ENCODE measurements at regions not wholly inside any gene's neighbourhood (a gene's known extent, or its start where the extent isn't known, plus 50 kb on each side); places are given as distances from the start of the nearest gene placed in this dataset.
"Not testable (repeated sequence)": the region's sequence is repeated elsewhere in the genome, so short reads cannot be mapped to it uniquely, and the experiment has no call there.

- peak in 1 of 2 experiments; percentile 64 for DNase-seq
Measured at GRCh38 chr5:72692651-72693442, 123.6 kb upstream of the TNPO1 start.

- DNase-seq = peak in 1 of 2 experiments; percentile 28
Measured at GRCh38 chr5:72692231-72692637, 124.2 kb upstream of the TNPO1 start.

- DNase-seq = peak in 1 of 2 experiments; percentile 28
Measured at GRCh38 chr5:72691751-72692150, 124.7 kb upstream of the TNPO1 start.

GRCh38 chr5:72688916-72689315, 127.5 kb upstream of the TNPO1 start:
- DNase-seq = no peak

GRCh38 chr5:72687288-72687687, 129.2 kb upstream of the TNPO1 start:
- no peak for DNase-seq

- no peak for DNase-seq
Measured at GRCh38 chr5:72682561-72682960, 133.9 kb upstream of the TNPO1 start.

DNA sequence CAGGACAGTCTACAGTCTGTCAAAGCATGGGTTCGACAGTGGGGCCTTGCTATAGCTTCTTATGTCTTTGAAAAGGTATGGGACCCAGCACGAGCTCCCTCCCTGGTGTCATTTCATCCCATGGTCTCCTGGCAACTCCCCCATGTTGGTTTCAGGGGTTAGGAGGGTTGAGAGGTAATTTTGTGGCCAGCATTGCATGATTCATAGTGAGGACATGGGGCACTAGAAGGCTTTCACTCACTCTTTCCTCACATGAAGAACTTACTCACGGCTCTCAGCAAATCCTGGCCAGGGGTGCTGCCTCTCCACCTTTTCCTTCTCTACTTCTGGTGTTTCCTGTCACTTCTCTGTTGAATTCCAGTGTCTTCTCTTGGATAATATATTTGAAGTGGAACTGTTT, 134.7 kb upstream of the TNPO1 start:
- no peak for DNase-seq

DNA sequence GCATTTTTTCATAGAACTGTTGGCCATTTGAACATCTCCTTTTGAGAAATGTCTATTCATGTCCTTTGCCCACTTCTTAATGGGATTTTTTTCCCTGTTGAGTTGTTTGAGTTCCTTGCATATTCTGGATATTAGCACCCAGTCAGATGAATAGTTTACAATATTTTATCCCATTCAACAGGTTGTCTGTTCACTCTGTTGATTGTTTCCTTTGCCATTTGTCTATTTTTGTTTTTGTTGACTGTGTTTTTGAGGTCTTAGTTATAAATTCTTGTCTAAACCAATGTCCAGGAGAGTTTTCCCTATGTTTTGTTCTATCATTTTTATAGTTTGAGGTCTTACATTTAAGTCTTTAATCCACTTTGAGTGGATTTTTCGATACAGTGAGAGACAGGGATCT, 139.0 kb upstream of the TNPO1 start:
- DNase-seq = no peak

DNA sequence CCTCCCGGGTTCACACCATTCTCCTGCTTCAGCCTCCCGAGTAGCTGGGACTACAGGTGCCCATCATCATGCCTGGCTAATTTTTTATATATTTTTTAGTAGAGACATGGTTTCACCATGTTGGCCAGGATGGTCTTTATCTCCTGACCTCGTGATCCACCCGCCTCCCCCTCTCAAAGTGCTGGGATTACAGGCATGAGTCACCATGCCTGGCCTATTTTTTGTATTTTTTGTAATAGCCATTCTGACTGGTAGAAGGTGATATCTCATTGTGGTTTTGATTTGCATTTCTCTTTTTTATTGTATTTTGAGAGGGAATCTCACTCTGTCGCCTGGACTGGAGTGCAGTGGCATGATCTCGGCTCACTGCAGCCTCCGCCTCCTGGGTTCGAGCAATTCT, 139.6 kb upstream of the TNPO1 start:
- DNase-seq = not testable (repeated sequence)

GRCh38 chr5:72673623-72674022, 142.8 kb upstream of the TNPO1 start:
- no peak for DNase-seq

DNA sequence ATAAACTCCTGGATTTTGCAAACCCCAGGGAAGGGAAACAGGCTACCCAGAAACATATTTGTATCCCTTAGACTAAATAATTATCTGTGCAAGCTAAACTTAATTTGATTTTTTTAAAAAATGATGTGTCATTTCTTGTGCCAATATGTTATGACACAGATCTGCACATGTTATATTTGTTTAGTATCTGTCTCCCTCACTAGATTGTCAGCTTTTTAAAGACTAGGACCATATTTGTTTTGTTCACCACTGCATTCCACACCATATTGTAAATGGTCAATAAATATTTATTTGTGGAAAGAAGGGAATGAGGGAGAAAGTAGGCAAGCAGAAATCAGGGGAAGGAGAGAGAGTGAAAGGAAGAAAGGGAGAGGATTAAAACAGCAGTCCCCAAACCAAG, 143.3 kb upstream of the TNPO1 start:
- DNase-seq = no peak

- DNase-seq = no peak
Measured at GRCh38 chr5:72667708-72668107, 148.8 kb upstream of the TNPO1 start.

- DNase-seq = no peak
Measured at GRCh38 chr5:72662936-72663335, 153.5 kb upstream of the TNPO1 start.

DNA sequence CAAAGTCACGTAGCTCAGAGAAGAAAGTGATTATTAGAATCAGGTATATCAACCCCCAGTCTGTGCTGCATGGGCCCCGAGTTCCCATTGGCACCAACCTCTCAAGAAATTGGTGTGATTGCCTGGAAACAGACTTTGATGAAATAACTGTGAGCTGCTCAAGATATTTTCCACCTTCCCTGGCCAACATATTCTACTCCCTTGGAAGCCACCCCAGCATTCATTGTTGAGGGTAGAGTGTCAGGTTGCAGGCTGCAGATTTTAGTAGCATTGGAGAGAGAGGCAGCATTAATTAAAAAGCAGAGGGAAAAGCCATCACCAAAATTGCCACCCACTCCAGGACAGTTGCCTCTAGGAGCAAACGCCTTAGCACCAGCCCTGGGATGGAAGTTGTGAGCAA, 154.2 kb upstream of the TNPO1 start:
- no peak for DNase-seq

- DNase-seq = no peak
Measured at GRCh38 chr5:72661405-72661804, 154.2 kb upstream of the ZNF366 start.

DNA sequence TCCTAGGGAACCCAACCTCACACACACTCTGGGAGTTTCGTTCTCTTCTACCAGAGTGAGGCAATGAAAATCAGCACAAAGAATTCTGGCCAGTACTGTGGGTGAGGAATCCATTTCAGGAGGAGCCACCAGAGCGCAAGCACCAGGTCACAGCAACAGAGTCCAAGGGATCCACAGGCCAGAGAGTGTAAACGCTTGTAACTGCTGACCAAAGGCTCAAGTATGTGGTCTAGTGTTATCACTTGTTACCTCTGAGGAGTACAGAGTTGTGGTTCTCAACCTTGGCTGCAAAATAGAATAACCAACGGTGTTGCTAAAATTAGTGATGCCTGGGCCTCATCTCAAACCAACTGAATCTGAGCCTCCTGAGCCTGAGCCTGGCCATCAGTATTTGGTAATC, 152.5 kb upstream of the ZNF366 start:
- no peak for DNase-seq

DNA sequence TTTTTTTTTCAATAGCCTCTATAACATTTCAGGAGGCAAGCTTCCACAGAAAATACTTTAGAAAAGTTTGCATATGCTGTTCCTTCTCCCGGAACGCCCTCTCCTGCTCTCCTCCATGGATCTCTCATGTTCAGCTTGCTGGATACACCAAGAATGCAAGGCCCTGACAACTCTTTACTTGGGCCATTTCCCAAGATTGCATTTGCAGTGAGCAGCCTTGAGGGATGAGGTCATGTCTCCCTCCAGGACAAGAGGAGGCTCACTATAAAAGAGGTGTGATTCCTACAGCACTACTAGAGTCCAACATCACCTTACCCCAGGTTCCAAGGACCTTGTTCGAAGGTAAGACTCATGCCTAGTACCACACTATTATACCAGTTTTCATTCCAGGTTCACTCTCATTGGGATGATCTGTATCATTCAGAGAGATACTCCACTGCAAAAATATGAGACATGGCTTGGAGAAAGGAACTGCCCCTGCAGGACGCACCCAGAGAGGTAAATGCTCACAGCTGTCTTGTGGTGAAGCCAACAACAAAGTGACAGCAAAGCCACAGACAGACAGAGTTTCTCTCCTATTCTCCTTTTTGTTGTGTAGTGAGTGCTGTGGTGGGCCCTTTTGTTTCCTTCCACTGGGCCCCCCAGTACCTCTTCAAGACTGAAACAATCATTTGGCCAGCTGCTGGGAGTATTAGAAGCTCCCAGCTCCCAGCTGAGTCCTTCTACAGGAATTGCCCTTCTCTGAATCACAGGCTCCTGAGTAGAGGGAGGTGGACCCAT, 151.7 kb upstream of the ZNF366 start:
- no peak for DNase-seq

DNA sequence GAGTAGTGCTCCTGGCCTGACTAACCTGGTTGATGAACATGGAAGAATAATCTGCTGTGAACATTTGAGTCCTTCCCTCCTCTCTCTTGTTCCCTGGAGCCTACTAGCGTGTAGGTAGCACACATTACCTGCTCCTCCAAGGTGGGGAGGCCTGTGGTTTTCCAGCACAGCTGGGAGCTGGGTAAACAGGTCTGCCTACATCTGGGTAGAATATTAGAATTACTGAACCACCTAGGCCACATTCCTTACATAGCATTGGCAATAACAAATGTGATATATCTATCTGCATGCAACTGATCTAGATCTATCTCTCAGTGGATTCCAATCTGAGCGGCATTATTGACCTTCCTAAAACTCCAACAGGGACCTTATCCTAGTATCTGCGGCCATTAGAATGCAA, 151.0 kb upstream of the ZNF366 start:
- DNase-seq = no peak

GRCh38 chr5:72656756-72657513, 149.7 kb upstream of the ZNF366 start:
- DNase-seq = no peak

DNA sequence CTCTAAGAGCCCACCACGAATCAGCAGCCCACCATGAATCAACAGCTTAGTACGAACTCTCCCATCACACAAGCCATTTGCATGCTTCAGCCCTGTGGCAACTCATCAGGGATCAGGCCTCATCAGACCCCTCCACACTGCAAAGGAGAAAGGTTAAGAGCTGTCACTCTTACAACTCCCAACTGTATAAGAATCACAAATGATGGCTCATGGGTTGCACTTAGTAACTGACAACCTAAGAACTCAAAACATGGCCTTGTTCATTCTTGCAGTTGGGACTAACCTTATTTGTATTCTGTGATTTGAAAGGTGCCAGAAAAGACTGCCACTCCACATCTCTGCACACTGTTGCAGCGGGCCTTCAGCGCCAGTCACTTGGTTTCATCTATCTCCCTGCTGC, 149.1 kb upstream of the ZNF366 start:
- no peak for DNase-seq

DNA sequence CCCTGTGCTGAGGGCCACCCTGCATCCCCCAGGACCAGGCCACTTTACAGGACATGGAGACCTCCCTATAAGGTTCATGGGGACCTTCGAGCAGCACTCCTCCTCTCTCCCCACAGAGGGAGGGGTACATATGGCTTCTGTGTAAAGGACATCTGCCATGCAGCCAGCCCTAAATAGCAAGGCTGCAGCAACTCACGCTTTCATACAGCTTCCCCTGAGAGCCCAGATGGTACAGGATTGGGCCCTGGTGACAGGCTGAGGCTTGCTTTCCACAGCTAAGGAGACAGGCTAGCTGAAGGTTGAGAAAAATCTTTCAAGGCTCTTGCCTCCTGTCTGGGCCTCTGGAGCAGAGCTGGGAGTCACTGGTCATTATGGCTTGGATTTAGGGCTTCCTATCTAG, 147.0 kb upstream of the ZNF366 start:
- no peak for DNase-seq

GRCh38 chr5:72653586-72653985, 146.4 kb upstream of the ZNF366 start:
- DNase-seq = no peak

DNA sequence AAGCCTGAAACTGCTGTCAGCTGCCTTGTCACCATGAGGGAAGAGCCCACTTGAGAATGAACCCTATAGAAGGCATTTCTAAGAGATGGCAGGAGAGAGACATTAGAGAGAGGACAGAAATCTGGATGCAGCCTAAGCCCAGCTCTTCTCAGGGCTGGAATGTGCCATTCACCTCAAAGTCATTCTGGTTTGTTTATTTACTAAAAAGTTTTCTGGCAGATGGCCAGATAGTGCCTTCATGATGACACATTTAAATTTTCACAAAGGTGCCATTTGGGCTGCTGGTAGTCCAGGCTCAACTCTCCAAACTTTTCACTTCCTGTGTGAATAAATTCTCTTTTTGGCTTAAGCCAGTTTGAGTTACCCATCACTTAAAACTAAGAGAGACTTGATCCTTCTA, 144.6 kb upstream of the ZNF366 start:
- DNase-seq = no peak

GRCh38 chr5:72651109-72651508, 143.9 kb upstream of the ZNF366 start:
- no peak for DNase-seq
